ENCODE measurements at regions not wholly inside any gene's neighbourhood (a gene's known extent, or its start where the extent isn't known, plus 50 kb on each side); places are given as distances from the start of the nearest gene placed in this dataset.
"Not testable (repeated sequence)": the region's sequence is repeated elsewhere in the genome, so short reads cannot be mapped to it uniquely, and the experiment has no call there.

DNA sequence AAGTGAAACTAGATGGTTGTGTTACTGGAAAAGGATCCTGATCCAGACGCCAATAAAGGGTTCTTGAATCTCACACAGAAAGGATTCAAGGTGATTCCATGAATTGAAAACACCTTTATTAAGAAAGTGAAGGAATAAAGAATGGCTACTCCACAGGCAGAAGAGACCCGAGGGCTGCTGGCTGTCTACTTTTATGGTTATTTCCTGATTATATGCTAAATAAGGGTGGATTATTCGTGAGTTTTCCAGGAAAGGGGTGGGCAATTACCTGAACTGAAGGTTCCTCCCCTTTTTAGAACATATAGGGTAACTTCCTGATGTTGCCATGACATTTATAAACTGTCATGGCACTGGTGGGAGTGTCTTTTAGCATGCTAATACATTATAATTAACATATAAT lies 50.9 kb upstream of the WARS2 start:
- DNase-seq (ENCODE audit: low spot score) = no peak

DNA sequence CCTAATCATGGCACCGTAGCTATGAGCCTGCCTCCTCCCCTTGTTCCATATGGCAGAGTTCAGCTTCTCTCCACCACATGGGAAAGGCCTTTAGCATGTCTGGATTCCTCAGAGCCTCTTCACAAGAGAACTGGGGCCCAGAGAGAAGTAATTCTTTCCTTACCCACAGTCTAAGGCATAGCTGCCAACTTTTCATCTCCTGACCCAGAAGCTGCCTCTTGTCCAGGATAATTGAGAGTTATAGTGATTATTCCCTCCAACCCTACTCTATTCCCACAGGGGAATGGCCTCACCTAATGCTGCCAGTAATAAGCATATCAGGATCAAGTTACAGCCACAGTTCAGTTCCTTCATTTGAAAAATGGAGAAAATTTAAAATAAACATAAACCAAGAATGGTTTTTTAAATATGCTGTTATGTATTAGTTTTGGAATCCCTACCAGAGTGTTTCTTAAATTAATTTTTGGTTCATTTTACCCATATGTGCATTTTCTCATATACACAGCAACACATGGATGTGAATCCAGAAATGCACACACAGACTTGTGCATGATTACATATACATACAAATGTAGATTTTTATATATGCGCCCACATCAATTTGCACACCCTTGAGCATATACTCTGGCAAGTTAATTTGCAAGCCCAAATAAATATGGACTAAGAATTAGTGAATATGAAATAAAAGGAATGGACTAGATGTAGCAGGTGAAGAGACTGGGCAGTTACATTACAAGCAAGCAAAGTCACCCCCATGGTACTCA lies 63.9 kb upstream of the WARS2 start:
- no peak for DNase-seq (ENCODE audit: low spot score)

DNA sequence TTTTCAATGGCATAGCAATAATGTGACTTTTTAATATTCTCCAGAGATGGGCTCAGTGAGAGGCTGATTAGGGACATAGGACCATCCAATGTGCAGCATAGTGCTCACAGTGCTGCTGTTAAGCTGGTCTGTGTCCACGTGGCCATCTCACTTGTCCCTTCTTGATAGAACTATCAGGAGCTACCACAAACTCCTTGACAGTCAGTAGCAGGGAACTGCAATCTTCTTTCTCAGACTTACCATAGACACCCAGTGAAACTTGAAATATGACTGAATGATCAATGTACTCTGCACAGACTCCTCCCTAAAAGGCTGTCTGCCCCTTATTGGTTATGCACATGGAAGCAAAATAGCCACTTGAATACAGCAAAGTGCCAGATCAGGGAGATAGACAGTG lies 64.5 kb upstream of the WARS2 start:
- DNase-seq (ENCODE audit: low spot score) = no peak

DNA sequence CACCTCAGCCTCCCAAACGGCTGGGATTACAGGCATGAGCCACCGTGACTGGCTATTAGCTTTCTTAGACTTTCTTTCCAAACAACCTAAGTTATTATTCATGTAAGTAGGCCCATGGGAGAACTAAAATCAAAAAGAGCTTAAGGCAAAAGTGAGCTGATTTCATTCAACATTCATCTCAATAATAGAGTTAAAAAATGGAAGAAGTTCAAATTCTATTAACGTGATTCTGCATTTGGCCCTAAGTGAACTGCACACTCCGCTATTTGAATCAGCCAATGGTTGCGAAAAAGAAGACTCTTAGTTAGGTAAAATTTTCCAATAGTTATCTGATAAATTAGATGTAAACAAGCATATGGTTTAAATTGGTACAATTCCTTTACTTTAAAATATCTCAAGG lies 68.6 kb upstream of the WARS2 start:
- no peak for DNase-seq (ENCODE audit: low spot score)

DNA sequence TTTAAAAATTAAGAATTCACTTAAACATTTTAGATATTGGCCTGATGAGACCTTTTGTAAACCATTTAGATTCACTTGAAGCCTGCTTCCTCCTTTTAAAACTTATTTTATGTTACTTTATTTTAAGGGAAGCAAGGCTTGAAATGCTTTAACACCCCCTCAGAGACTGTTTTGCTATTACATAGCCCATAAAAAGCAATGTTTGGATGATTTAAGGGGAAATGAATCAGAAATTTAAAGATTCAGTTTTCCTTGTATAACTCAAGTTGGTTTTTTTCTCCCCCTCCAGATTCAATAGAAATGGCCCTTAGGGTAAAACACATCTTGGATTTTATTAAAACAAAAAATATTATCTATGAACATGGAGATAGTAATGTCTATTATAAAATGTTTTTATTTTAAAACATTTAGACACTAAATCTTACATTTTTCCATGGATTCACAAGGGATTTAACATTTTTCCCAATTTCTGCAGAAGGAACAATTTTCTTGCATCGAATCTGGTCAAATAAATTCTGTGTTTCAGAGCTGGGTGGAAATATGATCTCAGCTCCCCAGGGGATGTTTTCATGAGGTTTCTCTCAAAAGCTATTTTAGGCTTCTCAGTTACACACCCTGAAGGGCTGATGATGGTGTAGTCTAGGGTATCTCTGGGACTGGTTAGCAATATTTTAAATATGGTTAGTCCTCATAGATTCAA lies 69.3 kb upstream of the WARS2 start:
- DNase-seq (ENCODE audit: low spot score) = no peak

DNA sequence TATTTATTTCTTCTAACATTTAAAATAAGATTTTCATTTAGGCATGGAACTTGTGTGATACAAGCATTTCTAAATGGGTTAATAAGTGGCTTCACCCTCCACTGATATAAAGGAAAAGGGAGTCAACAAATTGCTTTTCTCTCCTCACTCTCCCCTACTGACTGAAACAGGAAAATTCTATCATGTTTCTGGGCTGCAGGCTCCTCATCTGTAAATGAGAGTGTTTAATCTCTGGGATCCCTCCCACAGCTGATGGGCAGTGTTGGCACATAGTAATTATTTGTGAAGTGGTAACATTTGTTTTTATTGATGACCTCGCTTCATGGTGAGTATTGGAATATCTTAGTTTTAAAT lies 69.8 kb upstream of the WARS2 start:
- no peak for DNase-seq (ENCODE audit: low spot score)

DNA sequence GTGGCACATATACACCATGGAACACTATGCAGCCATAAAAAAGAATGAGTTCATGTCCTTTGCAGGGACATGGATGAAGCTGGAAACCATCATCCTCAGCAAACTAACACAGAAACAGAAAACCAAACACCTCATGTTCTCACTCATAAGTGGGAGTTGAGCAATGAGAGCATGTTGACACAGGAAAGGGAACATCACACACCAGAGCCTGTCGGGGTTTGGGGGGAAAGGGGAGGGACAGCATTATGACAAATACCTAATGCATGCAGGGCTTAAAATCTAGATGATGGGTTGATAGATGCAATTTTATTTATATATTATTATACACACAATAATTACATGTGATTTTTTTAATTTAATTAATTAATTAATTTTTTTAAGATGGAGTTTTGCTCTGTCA lies 72.8 kb upstream of the WARS2 start:
- DNase-seq (ENCODE audit: low spot score) = not testable (repeated sequence)

DNA sequence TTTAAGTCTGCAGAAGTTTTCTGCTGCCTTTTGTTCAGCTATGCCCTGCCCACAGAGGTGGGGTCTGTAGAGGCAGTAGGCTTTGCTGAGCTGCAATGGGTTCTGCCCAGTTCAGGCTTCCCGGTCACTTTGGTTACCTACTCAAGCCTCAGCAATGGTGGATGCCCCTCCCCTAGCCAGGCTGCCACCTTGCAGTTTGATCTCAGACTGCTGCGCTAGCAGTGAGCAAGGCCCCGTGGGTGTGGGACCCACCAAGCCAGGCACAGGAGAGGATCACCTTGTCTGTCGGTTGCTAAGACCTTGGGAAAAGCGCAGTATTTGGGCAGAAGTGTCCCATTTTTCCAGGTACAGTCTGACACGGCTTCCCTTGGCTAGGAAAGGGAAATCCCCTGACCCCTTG lies 74.5 kb upstream of the WARS2 start:
- not testable (repeated sequence) for DNase-seq (ENCODE audit: low spot score)

DNA sequence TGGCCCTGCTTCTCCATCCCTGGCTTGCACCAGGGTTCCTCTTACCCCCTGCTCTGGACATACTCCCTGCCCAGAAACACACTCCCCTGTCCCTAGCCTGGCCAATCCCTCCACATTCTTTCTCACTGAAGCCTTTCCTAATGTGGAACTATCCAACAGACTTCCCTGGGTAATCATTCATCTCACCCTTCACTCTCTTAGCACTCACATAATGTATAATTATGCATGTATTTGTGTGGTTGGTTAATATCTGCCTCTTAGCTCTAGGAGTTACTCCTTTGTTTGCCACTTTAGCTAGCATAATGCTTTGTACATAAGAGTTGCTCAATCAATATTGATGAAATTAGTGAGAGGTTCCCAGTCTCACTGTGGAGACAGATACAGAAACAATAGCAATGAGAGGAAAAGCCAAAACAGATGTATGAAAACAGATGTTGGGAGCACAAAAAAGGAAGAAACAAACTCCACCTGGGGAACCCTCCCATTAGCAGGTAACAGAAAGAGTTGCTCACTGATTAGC lies 76.9 kb upstream of the WARS2 start:
- no peak for DNase-seq (ENCODE audit: low spot score)

DNA sequence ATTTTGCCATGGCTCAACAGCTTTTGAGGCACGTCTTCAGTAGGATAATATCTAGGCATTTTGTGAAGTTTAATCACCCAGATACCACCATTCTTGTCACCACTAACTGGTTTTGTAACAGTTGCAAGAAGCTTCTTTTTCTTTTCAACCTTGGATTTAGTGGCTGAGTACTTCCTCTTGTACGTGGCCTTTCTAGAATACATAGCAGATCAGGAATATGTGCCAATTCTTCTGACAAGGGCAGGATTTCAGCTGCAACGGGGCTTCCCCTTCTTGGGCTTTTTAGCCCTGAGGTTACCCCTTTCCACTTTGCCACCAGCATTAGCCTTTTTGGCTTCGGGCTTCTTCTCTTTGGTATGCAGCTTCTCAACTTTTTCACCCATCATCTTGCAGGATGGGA lies 79.3 kb upstream of the WARS2 start:
- DNase-seq (ENCODE audit: low spot score) = no peak

DNA sequence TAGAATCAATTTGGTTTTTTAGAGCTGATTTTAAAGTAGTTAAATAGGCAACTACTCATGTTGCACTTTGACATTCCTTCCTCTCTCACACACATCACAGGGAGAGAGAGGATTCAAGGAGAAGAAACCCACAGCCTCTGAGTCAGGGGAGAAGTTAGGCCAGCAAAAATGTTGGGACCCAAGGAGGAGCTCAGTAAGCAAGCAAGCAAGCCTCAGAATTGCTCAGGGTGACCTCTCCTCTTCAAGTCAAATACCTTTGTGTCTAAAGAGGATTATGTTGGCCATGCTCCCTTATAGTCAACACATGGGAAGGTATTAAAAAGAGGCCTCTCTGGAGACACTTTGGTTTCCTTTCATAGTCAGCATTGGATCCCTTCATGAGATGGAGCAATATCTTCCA lies 80.5 kb upstream of the WARS2 start:
- no peak for DNase-seq (ENCODE audit: low spot score)

DNA sequence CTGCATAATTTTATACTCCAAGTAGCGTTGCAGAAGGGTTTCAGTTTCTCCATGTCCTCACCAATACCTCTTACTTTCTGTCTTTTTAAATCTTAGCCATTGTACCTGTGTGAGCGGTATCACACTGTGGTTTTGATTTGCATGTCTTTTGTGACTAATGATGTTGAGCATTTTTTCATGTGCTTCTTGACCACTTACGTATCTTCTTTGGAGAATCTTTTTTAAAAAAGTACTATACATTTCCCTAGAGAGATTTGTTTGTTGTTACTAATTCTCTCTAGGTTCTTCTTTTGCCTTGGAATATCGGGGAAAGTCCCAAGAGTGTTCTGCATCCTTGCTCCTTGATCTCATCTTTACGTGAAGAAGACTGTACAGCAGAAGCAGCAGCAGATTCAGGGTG lies 81.8 kb upstream of the WARS2 start:
- DNase-seq (ENCODE audit: low spot score) = no peak

DNA sequence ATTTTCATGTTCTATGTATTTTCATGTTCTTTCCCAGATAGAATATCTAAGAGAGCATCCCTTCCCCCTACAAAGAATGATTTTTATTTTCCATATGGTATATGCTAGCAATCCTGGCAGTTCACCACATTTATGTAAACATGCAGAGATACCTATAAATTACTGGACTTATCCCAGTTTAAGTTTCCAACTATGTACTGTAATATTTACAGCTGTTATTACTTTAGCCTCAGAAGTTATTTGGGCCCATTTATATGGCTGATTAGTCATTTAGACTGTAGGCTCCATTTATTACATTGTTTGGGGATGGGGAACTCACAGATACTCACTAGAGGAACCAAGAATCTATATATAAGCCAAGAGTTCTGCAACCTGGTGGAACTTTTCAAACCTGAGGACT lies 84.8 kb upstream of the WARS2 start:
- DNase-seq (ENCODE audit: low spot score) = no peak

DNA sequence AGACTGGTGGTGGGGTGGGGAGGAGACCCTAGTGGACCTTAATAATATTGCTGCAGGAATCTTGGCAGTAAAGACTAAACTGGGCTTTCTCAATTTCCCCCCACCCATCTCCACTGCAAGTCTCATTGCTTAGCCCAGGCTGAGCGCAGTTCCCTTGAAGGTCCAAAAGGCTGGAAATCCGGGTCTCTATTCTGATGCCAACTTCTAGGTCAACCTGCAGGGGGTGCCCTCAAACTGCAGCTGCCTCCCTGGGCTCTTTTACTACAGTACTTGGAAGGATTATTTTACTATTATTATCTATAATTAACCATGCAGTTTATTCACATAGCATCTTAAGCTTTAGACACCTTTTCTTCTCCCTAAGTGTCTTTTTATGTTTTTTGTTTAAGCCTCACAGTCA lies 85.4 kb upstream of the WARS2 start:
- DNase-seq (ENCODE audit: low spot score) = no peak

DNA sequence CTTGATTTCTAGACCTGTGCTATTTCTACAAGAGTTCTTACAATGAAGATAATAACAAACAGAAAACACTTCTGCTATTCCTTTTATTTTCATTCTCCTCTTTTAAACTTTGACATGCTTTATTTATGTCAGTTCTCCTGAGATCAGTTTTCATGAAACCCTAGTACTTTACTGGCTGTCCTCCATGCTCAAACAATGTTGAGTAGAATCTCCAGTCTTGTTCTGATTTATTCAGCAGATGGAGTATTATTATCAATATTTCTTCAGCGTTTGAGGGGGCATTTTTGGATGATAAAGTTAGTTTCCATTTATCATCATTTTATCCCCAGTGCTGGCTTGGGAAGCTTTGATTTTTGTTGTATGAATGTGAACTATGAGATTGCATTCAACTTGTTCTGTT lies 85.9 kb upstream of the WARS2 start:
- no peak for DNase-seq (ENCODE audit: low spot score)

DNA sequence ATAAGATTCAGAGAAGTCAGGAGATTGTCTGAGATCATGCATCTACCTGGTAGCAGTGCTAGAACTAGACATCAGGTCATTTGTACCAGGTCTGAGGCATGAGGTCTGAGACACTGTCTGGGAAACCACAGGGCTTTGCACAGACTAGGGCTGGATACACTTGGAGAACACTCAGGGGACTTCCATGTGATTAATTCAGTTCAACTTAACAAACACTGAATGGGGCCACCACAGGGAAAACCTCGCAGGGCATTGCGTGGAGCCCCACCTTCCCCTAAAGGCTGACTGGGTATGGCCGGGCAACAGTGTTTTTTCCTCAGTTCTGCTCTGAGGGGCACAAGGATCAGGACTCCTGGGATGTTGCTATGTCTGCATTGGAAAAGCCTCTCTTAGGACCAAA lies 86.5 kb upstream of the WARS2 start:
- DNase-seq (ENCODE audit: low spot score) = no peak

DNA sequence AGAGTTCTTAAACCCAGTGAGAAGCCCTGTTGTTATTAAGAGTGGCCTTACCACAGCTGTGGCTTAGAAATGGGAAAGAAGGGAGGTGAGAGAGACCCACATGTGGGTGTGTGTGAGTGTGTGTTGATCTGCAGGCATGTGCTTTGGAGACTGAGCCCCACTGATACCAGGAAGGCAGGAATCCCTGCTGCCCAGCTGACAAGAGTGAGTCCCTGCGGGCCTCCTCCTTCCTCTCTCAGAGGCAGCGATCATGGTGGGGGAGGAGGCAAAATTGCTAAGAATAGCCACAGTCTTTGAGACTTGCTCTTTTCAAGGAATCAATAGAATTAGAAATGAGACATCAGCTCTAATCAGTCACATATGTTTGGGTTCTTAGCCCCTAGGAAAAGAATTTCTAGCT lies 87.0 kb upstream of the WARS2 start:
- no peak for DNase-seq (ENCODE audit: low spot score)

DNA sequence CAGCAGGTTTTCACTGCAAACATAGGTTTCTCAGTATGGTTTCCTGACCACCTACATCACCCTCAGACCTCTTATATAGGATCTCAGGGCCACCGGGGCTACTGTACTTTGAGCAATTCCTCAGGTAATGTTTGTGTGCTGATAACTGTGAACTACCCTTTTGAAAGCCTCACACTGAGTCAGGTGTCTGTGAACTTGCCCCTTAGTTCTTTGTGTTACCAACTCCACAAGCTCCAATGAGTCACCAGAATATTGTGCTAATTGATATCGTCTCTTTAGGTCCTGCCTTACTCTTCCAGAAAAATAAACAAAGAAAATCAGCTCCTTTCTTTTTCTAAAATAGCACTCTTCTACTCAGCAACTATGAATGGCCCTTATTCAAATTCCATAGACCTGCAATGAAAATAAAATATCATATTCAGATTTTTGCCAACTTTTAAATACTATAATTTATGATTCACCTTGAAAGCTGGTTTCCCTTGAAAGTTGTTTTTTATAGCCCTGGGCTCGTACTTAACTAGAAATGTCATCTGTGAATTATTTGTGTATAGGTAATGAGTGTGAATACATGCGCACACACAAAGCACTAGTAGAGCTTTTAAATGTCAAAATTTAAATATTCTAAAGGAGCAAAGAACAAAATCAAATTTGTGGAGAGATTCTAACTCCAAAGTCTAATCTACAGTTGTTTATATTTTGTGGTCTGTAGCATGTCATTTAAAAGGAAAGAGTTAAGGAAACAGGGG lies 88.1 kb upstream of the WARS2 start:
- no peak for DNase-seq (ENCODE audit: low spot score)

DNA sequence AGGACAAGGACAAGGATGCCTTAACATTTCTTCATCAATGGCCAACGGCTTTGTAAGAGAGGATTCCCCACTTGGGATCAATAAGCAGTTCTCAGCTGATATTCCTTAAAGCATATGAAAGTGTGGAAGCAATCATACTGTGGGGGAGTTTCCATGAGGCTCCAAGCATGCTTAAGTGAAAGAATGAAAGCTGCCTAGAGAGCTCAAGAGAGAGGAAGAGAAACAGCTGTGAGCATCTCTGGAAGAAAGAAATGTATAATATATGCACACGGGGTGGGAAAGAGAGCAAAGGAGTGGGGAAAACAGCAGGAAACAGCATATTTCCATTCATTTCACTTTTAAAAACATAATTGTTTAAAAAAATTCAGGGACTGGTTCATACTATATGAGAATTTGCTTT lies 94.7 kb upstream of the WARS2 start:
- no peak for DNase-seq (ENCODE audit: low spot score)

DNA sequence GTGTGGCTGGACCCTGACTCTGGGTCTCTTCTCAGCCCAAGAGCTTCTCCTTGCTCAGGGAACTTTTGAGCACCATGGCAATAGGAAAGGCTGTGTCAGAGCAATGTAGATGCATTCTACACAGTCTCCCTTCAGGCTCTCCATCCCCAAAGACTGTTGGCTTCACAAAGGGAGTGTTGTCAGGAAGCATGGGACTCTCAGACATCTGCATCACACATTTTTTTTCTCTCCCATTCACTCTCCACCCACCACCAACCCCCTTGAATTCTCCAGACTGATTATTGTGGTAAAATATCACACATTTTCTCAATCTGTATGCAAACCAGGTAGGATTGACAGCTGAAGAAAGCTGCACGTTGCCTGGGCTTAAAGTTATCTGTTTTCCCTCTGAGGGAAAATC lies 105.4 kb upstream of the WARS2 start:
- DNase-seq (ENCODE audit: low spot score) = no peak

DNA sequence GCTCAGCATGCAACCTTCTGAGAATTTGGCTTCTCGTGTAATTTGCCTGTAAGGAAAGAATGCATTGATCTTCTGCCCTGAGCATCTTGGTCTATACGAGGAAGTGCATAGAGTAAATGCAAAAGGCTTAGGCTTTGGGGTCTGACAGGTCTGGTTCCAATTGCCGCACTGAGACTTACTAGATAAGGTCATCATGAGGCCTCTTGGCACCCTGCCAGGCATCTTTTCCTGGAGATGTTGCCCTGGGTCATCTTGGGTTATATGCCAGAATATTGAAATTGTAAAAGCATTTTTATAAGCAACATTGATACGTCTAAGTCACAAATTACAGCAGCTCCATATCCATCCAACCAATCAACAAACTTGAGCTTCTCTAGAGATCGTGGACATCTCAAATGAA lies 108.8 kb upstream of the WARS2 start:
- DNase-seq (ENCODE audit: low spot score) = no peak

DNA sequence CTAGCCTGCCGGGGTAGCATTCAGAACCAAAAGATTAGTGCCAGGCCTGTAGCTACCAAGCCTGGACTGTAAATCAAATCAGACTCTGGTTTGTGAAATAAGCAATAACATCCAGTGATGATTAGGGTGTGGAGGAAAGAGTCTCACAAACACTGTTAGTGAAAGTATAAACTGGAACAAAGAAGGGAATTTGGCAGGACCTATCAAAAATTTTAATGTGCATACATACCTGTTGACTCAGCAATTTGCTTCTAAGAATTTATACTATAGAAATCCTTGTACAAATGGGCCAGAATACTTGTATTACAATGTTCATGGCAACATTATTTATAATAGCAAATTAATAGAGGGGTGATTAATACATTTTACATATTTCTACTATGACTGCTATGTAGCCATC lies 109.8 kb upstream of the WARS2 start:
- no peak for DNase-seq (ENCODE audit: low spot score)

DNA sequence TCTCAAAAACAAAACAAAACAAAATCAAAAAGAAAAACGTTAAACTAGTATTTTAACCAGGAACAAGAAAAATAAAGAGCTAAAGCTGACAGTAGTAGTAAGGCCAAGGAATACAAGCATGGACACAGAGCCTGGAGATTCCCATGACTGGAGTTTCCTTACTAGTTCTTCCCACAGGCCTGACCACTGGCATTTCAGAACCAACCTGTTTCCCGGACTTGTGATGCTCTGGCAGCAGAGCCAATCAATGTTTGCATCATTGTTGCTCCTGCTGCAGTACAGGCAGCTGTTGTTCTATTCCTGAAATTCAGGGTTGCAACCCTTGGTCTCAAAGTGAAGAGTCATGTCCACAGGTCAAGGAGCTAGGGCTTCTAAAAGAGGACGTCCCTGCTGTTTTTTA lies 111.3 kb upstream of the WARS2 start:
- DNase-seq (ENCODE audit: low spot score) = no peak

Measured in germinal center (tissue), 1 donor.